GM19397 (cell line): ENCODE measurements at regions not wholly inside any gene's neighbourhood (a gene's known extent, or its start where the extent isn't known, plus 50 kb on each side); places are given as distances from the start of the nearest gene placed in this dataset.

Source experiments
- ATAC-seq: cut with Tn5 transposase; IDR thresholded peaks from one replicate; pipeline ENCODE4 v1.9.1; 2021; ENCODE audit warnings: mild to moderate bottlenecking, moderate library complexity; ENCODE audit not compliant: unreplicated experiment

DNA sequence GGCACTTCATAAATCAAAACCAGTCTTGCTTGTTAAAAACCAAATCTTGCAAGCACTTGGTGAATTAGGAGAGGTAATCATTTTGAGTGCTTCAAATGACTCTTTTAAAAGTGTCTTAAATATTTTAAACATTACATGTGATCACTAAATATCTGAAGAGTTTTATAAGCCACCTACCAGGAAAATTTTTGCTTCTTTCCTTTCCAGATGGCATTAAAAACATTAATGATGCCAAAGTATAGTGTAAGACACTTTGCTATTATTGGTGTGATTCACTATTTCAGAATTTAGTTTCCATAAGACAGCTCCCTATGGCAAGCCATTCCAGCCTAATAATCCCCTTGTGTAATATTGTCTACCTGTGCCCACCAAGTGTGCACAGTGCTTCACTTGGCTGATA is 548.8 kb upstream of the ADAMTS5 start:
- ATAC-seq = no peak

GRCh38 chr21:27513825-27514224 is 546.9 kb upstream of the ADAMTS5 start:
- ATAC-seq = no peak

DNA sequence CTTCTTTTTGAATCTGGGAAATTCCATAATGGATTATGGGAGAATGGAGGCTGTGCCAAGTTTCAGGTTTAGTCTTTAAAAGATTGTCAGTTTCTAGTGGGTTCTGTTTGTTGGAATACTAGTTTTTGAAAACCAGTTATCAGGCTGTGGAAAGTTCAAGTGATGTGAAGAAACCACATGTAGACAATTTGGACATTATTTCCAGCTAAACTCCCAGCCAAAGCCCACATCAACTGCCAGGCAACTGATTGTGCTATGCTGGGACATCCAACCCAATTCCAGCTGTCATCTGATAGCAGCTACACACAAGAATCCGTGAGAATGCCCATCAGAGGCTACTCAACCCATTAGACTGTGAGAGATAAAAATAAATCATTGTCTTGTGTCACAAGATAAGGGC is 546.1 kb upstream of the ADAMTS5 start:
- no peak for ATAC-seq

GRCh38 chr21:27511233-27511632 is 544.3 kb upstream of the ADAMTS5 start:
- ATAC-seq = no peak

GRCh38 chr21:27507695-27508094 is 540.8 kb upstream of the ADAMTS5 start:
- ATAC-seq = no peak

DNA sequence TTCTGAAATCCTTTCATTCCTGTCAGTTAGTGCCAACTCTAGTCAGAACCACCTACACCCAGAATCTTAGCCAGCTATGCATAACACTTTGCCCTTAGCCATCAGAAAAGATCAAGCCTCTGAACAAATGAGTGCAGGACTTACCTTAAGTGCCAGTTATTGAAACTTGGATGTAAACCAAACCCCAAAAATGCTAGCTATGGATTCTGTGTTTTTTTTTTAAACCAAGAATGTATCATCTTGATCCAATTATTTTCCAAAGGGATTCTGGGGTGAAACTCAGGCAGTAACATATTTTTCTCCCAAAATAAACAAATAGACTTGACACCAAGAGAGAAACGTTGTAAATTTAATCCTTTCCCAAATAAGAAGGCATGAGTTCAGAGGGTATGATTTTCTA is 538.6 kb upstream of the ADAMTS5 start:
- no peak for ATAC-seq

DNA sequence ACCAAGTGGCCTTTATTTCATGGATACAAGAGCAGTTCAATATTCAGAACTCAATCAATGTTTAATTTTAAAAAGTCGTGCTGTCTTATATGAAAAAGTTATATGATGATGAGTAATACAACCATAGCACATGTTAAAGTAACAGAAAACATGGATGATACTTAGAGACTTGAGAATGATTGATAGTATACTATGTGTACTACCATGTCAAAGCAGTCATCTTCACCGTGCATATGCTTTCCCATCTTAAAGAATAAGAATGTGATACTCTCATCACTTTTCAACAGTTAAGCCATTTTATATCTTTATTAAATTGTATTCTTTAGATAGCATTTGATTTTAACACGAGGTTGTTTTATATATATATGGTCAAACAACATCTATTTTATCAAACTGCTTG is 535.9 kb upstream of the ADAMTS5 start:
- ATAC-seq = no peak

DNA sequence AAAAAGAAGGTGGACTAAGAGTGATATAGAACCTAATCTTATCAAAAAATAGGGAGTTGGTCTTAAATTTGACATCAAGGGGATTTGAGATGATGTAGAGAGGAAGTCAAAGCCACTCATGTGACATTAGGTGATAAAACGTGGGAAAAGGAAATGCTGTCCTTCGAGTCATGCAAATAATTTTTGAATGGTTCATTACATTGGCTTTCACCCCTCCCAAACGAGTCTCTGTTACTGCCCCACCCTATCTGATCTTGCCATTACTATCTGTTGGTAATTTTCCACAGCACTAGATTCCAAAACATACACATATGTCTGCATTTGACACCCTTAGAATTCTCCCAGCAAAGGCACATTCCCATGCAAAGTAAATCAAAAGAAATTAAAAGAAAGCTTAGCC is 531.1 kb upstream of the ADAMTS5 start:
- ATAC-seq = no peak

GRCh38 chr21:27495836-27496235 is 528.9 kb upstream of the ADAMTS5 start:
- no peak for ATAC-seq

DNA sequence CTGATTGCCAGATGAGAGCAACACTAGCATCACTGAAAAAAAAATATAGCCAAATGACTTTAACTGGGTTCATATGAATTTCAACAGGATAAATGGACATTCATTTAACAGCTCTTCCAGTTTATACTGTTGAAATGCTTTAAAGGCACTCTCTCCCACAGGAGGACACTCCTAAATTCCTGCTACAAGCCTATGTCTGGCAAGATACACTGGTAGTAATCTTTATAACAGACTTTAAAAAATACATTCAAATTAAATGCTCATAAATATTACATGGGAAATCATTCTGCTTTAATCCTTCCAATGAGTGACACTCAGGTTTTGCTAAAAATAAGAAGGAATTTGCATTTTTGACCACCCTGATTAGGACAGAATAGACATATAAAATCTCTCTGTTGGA is 526.7 kb upstream of the ADAMTS5 start:
- no peak for ATAC-seq

DNA sequence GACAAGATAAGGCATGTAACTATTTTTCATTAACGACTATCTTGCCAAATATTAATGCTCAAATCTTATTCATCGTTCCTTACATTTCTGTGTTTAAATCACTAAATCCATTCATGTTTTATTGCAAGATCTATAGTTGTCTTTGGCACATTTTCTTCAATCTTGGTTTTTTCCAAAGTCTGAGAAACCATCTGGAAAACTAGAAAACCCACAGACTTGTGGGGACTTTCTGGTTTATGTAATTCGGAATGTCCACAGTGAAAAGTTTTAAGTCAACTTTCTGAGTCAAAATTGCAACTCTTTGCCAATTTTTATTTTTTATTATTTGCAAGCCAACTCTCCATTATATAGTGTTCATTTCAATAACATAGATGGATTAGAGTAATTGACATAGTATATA is 520.8 kb upstream of the ADAMTS5 start:
- no peak for ATAC-seq

GRCh38 chr21:27480841-27481261 is 514.0 kb upstream of the ADAMTS5 start:
- no peak for ATAC-seq

DNA sequence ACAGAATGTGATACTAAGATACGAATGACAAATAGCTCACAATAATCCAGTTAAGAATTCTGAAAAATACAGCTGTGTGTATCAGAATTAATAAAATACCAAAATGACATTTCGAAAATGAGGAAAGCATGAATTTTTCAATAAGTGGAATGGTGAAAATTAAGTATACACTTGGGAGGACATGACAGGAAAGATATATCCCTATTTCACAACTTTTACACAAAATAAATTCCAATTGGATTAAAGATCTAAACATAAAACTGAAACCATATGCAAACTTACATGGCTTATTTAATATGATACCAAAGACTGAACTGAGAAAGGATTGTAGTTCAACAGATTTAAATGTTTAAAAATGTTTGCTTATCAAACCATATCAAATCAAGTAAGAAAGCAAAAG is 510.4 kb upstream of the ADAMTS5 start:
- ATAC-seq = no peak

DNA sequence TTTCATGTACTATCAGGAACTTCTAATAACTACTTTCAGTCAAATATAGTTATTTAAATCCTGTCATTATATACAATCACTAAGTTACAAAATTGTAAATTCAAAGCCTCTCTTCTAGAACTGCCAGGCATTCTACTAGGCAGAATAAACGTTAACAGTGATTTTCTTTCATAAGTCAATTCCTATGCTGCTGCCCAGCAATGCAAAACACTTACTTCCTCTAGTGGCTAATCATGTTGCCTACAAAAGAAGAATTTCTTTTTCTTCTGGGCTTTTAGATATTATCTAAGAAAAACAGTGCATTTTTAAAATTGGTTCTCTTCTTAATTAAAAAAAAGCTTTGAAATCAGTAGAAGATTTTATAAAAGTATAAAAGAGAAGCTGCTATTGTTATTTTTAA is 509.8 kb upstream of the ADAMTS5 start:
- ATAC-seq = no peak

- no peak for ATAC-seq
Measured at GRCh38 chr21:27475363-27475955, 508.6 kb upstream of the ADAMTS5 start.

DNA sequence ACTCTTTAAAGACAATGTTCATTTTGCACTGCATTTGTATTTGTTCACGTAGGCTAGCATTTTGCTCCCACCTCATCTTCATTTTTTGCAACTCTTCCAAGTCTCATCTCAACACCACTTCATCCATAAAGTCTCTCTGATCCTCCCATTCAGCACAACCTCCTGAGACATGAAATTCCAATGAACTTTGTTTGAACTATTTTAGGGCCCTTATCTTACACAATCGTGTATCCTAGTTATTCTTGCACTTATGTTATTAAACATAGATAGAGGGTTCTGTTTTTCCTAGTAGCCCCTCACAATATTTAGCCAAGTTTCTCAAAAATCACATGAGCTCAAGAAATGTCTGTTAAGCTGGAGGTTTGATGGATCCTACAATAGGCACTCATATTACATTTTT is 500.5 kb upstream of the ADAMTS5 start:
- ATAC-seq = no peak

GRCh38 chr21:27466140-27466539 is 499.3 kb upstream of the ADAMTS5 start:
- ATAC-seq = no peak

GRCh38 chr21:27464648-27465047 is 497.8 kb upstream of the ADAMTS5 start:
- no peak for ATAC-seq

DNA sequence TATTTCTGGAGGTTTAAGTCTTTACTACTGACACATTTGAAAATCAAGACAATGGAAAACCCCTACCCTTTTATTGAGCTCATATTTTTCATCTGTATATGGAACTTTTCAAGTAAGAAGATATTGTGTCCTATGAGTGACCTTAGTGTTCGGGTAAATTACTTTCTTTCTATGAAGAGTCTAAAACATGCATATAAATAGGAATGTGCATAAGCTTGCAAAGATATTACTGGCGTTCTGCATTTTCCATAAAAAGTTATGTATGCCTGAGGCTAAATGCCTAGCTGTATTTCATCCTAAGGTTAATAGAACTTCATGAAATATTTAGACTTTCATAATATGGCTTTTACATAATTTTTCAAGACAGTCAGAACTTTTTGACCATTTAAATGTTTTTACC is 495.8 kb upstream of the ADAMTS5 start:
- no peak for ATAC-seq

GRCh38 chr21:27454234-27454633 is 487.3 kb upstream of the ADAMTS5 start:
- ATAC-seq = no peak

GRCh38 chr21:27451116-27451515 is 484.2 kb upstream of the ADAMTS5 start:
- no peak for ATAC-seq

DNA sequence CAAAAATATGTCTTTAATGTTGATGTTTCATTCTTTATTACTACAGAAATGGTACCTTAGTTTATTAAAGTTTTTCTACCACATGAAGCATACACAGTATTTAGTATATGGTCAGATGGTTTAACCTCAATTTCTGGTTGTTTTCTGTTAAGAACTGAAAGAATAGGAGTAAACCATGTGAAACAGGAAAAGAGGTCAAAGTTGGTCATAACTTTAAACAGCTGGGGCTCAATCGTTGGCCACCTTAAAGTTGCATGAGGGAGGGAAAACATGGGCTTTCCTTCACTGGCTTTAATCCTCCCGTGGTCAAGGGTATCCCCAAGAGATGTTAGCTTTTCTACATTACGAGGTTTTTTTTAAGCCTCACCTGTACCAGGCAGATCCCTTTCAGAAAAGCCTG is 483.3 kb upstream of the ADAMTS5 start:
- no peak for ATAC-seq

- no peak for ATAC-seq
Measured at GRCh38 chr21:27448960-27449359, 482.1 kb upstream of the ADAMTS5 start.

GRCh38 chr21:27447843-27448242 is 481.0 kb upstream of the ADAMTS5 start:
- ATAC-seq = no peak
